Activated B cell treated with CpG ODN at 0.5 μM for 24 hours (primary cell): ENCODE measurements at regions not wholly inside any gene's neighbourhood (a gene's known extent, or its start where the extent isn't known, plus 50 kb on each side); places are given as distances from the start of the nearest gene placed in this dataset.
"Not testable (repeated sequence)": the region's sequence is repeated elsewhere in the genome, so short reads cannot be mapped to it uniquely, and the experiment has no call there.

Experiments used
- ATAC-seq: fragments of 200-7000 bp; cut with Tn5 transposase; one replicate; pipeline ENCODE4 v1.10.0; 2021; ENCODE audit warnings: low read depth, mild to moderate bottlenecking, moderate library complexity
- CTCF ChIA-PET: fragments of 350-600 bp; sonication (Branson Sonifier 250); formaldehyde crosslinking; loops from one replicate; lab custom pipeline; 2021; ENCODE audit warnings: antibody characterized with exemption; lab: Charles Lee
- POLR2A ChIA-PET: fragments of 350-600 bp; sonication (Branson Sonifier 250); formaldehyde crosslinking; loops from one replicate; lab custom pipeline; 2021; ENCODE audit warnings: antibody characterized with exemption; lab: Charles Lee
- DNase-seq: peaks from one replicate; pipeline ENCODE4 v3.0.0; 2022
- H3K27ac Mint-ChIP-seq: one replicate; pipeline ENCODE4 v1.8.0; 2020; ENCODE audit warnings: mixed read lengths
- H3K27me3 Mint-ChIP-seq: one replicate; pipeline ENCODE4 v1.8.0; 2021; ENCODE audit warnings: mixed read lengths
- H3K36me3 Mint-ChIP-seq: one replicate; pipeline ENCODE4 v1.8.0; 2021; ENCODE audit warnings: low read depth, mixed read lengths
- H3K4me1 Mint-ChIP-seq: one replicate; pipeline ENCODE4 v1.8.0; 2021; ENCODE audit warnings: mixed read lengths
- H3K4me3 Mint-ChIP-seq: one replicate; pipeline ENCODE4 v1.8.0; 2020; ENCODE audit warnings: mild to moderate bottlenecking, mixed read lengths
- H3K9me3 Mint-ChIP-seq: one replicate; pipeline ENCODE4 v1.8.0; 2020; ENCODE audit warnings: mixed read lengths
- intact Hi-C: fragments of 100-400 bp; cut with micrococcal nuclease; formaldehyde crosslinking; loops from one replicate; pipeline ENCODE4 v1.15.1; 2024

DNA sequence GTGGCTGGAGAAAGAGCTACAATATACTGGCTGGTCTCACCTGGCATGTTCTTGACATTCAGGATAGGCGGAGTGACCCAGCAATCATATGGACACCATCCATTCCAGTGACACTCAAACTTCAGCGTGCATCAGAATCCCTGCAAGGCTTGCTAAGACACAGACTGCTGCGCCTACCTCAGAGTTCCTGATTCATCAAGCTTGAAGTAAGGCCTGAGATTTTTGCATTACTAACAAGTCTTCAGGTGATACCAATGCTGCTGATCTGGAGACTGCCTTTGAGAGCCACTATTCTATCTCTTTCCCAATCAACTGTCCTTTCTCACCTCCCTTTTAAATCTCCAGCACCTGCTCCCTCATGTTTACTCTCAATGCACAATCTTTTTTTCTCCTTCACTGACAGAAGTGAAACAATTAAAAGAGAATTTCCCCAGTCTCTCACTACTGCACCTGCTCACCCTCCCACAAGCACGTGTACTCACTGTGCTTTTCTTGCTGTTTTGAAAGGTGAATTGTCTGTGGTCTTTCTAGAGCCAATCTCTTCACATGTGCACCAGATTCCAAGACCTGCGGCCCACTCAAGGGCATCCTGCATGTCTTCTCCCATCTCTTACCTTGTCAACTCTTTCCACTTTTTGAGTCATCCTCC lies 519.2 kb downstream of the TTLL7 start:
- peak overlapping the region; percentile 87 for H3K27ac Mint-ChIP-seq
- not testable (repeated sequence) for DNase-seq

DNA sequence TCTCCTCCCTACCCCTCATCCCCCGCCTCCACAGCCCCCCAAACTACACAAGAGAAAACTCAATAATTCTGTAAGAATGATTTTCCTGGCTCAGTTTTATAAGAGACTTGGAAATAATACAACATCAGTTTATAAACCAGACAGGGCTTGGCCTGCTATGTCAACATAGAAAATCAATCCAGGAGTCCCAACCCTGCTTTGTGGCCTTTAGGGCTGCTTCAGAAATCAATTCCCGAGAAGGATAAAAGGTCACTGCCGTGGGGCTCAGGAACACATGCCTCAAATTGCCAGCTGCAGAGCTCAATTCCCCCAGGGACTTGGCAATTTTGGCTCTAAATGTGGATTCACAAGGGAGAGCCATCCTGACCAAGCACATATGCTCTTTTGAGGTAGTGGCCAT lies 520.8 kb downstream of the TTLL7 start:
- CTCF ChIA-PET, intact Hi-C loops: not testable (repeated sequence)

More for the DNA sequence above, 519.2 kb downstream of the TTLL7 start:
- H3K36me3 Mint-ChIP-seq, H3K27me3 Mint-ChIP-seq, intact Hi-C loops, H3K9me3 Mint-ChIP-seq, CTCF ChIA-PET: not testable (repeated sequence)
- H3K4me1 Mint-ChIP-seq, result peaks cover 36% of the 10 kb centered on the region
- peak overlapping the region; percentile 60 for H3K4me3 Mint-ChIP-seq
- POLR2A ChIA-PET, result interaction anchor here (0.7 kb wide), 1 partner anchor 10 kb away, joined by 3 read pairs; no protein-coding TSS in a partner anchor
- peak; percentile 73 for ATAC-seq

DNA sequence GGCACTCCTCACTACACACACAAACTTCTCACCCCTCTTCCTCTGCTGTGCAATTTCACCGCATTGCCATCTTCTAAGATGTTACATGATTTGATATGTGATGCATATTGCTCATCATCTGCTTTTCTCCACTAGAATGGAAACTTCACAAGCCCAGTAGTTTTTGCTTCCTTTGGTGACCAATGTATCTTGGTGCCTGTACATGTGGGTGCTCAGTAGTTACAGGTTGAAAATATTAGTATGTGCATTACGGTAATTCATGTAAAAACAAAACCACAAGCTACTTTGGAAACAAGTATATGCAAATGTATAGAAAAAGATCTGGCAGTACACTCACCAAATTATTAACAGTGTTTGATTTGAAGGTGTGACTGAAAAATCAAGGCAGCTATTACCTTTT lies 522.4 kb downstream of the TTLL7 start:
- peak; percentile 15 for ATAC-seq
- H3K27ac Mint-ChIP-seq, intact Hi-C loops, H3K36me3 Mint-ChIP-seq, H3K27me3 Mint-ChIP-seq, H3K9me3 Mint-ChIP-seq, H3K4me3 Mint-ChIP-seq, POLR2A ChIA-PET, DNase-seq, CTCF ChIA-PET: not testable (repeated sequence)
- peaks cover 41% of the 10 kb centered on the region for H3K4me1 Mint-ChIP-seq

More for the DNA sequence above, 520.8 kb downstream of the TTLL7 start:
- H3K27me3 Mint-ChIP-seq, H3K9me3 Mint-ChIP-seq, POLR2A ChIA-PET, H3K27ac Mint-ChIP-seq, ATAC-seq, DNase-seq, H3K36me3 Mint-ChIP-seq: not testable (repeated sequence)
- Mint-ChIP-seq H3K4me3 (peak overlapping the region; percentile 55), H3K4me1 (peaks cover 36% of the 10 kb centered on the region)

GRCh38 chr1:83474946-83475345 lies 524.0 kb downstream of the TTLL7 start:
- POLR2A ChIA-PET, DNase-seq, H3K4me3 Mint-ChIP-seq, ATAC-seq, H3K27me3 Mint-ChIP-seq, CTCF ChIA-PET, H3K9me3 Mint-ChIP-seq, H3K27ac Mint-ChIP-seq, H3K36me3 Mint-ChIP-seq, intact Hi-C loops: not testable (repeated sequence)
- H3K4me1 Mint-ChIP-seq, result peaks cover 36% of the 10 kb centered on the region

DNA sequence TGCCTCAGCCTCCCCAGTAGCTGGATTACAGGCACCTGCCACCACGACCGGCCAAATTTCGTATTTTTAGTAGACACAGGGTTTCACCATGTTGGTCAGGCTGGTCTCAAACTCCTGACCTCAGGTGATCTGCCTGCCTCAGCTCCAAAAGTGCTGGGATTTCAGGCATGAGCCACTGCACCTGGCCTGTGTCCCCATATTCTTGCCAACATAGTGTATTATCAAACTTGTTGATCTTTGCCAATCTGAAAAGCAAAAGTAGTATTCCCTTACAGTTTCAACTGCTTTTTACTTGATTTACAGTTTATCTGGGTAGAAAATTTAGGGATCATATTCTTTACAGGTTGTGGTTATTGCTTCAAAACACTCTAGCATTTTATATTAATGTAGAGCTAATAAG lies 524.9 kb downstream of the TTLL7 start:
- POLR2A ChIA-PET, CTCF ChIA-PET, H3K36me3 Mint-ChIP-seq, H3K9me3 Mint-ChIP-seq, DNase-seq, H3K4me3 Mint-ChIP-seq, ATAC-seq, H3K27ac Mint-ChIP-seq, H3K27me3 Mint-ChIP-seq, intact Hi-C loops: not testable (repeated sequence)
- H3K4me1 Mint-ChIP-seq, result peaks cover 30% of the 10 kb centered on the region

GRCh38 chr1:83472066-83472465 lies 526.9 kb downstream of the TTLL7 start:
- H3K36me3 Mint-ChIP-seq, H3K27ac Mint-ChIP-seq, CTCF ChIA-PET, H3K4me3 Mint-ChIP-seq, H3K27me3 Mint-ChIP-seq, ATAC-seq, intact Hi-C loops, DNase-seq, POLR2A ChIA-PET, H3K9me3 Mint-ChIP-seq: not testable (repeated sequence)
- H3K4me1 Mint-ChIP-seq, result peaks cover 24% of the 10 kb centered on the region

DNA sequence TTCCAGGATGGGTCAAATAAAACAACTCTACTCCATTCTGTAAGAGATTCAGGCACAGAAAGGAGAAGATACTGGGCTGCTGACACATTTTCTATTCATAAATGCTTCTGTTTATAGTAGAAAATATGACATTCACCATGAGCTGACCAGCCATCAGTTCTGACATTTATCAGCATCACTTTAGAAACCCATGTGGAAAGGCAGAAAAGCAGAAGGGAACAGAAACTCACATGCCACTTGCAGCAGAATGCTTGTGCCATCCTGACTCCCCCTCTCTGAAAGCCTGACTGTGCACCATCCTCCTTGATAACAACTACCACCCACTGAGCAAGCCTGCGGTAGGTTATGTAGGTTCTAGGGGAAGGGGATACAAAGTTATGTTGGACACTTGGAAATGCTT lies 527.7 kb downstream of the TTLL7 start:
- H3K4me3 Mint-ChIP-seq, CTCF ChIA-PET, H3K36me3 Mint-ChIP-seq, H3K9me3 Mint-ChIP-seq, DNase-seq, POLR2A ChIA-PET, H3K27me3 Mint-ChIP-seq, intact Hi-C loops: not testable (repeated sequence)
- peak overlapping the region; percentile 18 for H3K27ac Mint-ChIP-seq
- peak; percentile 62 for ATAC-seq
- peaks cover 19% of the 10 kb centered on the region for H3K4me1 Mint-ChIP-seq

DNA sequence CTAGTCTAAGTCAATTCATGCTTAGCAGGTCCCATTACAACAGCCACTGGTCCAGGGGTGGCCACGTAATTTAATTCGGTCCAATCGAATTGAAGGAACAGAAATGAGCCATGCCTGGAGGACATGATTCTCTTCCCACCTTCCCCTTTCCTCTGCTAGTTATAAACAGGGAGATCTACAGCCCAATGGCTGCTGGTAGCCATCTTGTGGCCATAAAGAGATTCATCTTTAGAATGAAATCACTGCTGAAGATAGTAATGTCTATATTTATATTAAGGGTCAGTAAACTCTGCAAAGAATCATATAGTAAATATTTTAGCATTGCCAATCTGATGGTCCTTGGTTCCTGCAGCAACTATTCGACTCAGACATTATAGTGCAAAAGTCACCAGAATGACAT lies 530.6 kb downstream of the TTLL7 start:
- intact Hi-C loops, POLR2A ChIA-PET, CTCF ChIA-PET, H3K9me3 Mint-ChIP-seq, ATAC-seq, H3K27me3 Mint-ChIP-seq, H3K4me3 Mint-ChIP-seq, H3K27ac Mint-ChIP-seq, DNase-seq, H3K36me3 Mint-ChIP-seq: not testable (repeated sequence)
- peaks cover 13% of the 10 kb centered on the region for H3K4me1 Mint-ChIP-seq

- DNase-seq, H3K27ac Mint-ChIP-seq, H3K27me3 Mint-ChIP-seq, H3K4me3 Mint-ChIP-seq, intact Hi-C loops, CTCF ChIA-PET, H3K9me3 Mint-ChIP-seq, H3K36me3 Mint-ChIP-seq: not testable (repeated sequence)
- POLR2A ChIA-PET, result interaction anchor here (0.7 kb wide), 1 partner anchor 50 kb away, joined by 6 read pairs; no protein-coding TSS in a partner anchor
- peaks cover 20% of the 10 kb centered on the region for H3K4me1 Mint-ChIP-seq
- ATAC-seq, result peak; percentile 76
These were observed 541.1 kb downstream of the TTLL7 start for GRCh38 chr1:83457735-83458248.

DNA sequence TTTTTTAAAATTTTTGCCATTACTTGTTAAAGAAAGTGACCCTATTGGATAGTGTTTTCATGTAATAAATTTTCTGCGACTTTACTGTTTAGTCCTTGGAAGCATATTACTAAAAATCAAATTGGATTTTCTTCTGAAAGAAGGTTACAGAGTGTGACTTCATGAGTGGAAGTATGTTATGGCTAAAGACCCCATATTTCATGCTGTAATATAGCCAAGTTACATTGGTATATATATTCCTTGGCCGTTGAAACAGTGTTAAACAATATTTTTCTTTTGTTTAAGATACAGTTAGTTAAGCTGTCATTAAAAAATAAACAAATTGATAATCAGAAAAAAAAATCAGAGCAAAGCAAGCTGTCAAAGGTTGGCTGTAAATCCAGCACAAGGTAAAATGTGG lies 541.7 kb downstream of the TTLL7 start:
- CTCF ChIA-PET, H3K27me3 Mint-ChIP-seq, DNase-seq, H3K9me3 Mint-ChIP-seq, H3K27ac Mint-ChIP-seq, H3K36me3 Mint-ChIP-seq, POLR2A ChIA-PET, intact Hi-C loops, H3K4me3 Mint-ChIP-seq, ATAC-seq: not testable (repeated sequence)
- peaks cover 20% of the 10 kb centered on the region for H3K4me1 Mint-ChIP-seq

DNA sequence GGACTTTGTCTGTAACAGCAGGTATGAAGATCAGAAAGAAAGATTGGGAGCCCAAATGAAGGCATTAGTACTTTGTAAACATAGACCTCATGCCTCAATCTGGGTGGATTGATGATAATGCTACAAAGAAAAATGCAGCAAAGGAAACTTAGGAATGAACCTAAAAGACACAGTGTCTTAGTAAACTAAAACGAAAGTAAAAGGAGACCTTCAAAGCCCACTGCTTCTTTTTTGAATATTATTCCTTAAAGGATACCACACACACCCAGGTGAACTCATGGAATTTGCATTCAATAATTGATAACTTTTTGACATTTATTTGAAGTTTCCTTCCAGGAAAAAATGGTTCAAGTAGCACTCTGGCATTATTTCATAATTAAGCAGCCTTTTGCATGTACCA lies 543.2 kb downstream of the TTLL7 start:
- DNase-seq, H3K9me3 Mint-ChIP-seq, intact Hi-C loops, CTCF ChIA-PET, H3K36me3 Mint-ChIP-seq, H3K27ac Mint-ChIP-seq, ATAC-seq, H3K27me3 Mint-ChIP-seq, POLR2A ChIA-PET: not testable (repeated sequence)
- Mint-ChIP-seq H3K4me3 (peak overlapping the region; percentile 24), H3K4me1 (peaks cover 20% of the 10 kb centered on the region)

DNA sequence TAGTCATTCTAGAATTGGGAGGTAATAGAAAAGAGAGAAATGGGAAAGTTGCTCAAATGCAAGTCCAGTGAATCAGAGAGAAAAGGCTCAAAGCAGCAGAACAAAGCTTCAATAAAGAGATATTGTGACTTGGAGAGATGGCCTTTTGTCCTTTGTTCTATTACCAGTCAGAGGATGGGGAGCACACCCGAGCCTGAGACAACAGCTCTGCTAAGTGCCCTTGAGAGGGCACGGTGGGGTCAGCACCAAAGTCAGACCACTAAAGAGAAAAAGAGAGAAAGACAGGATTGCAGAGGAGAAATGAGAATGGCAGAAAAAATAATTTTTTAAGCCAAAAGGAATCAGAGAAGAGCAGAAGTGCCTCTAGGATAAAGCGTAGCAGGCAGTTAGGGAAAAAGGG lies 553.1 kb downstream of the TTLL7 start:
- H3K27ac Mint-ChIP-seq, H3K27me3 Mint-ChIP-seq, H3K4me1 Mint-ChIP-seq, H3K4me3 Mint-ChIP-seq, H3K9me3 Mint-ChIP-seq, DNase-seq, POLR2A ChIA-PET, CTCF ChIA-PET, H3K36me3 Mint-ChIP-seq, ATAC-seq, intact Hi-C loops: not testable (repeated sequence)
